Body of pancreas (tissue), 4 donors: ENCODE measurements at regions not wholly inside any gene's neighbourhood (a gene's known extent, or its start where the extent isn't known, plus 50 kb on each side); places are given as distances from the start of the nearest gene placed in this dataset.

Experiments used
- ATAC-seq: fragments of 150-250 bp; one replicate; pipeline ENCODE4 v1.9.1; 2016
- DNase-seq, 4 donors: peaks; one replicate each; pipeline ENCODE4 v3.0.0-alpha.2; 2019
- H3K27ac ChIP-seq, 4 donors: fragments of 200-600 bp; sonication (generic); 1 replicate in 3 of 4; 2 replicates in 1 of 4; pipeline versions ENCODE4 v1.5.1 to v1.6.1; 2016 to 2019; ENCODE audit warnings: mild to moderate bottlenecking in 1 of 4, mixed read lengths in 1 of 4, moderate library complexity in 1 of 4
- H3K27me3 ChIP-seq, 2 donors: fragments of 200-600 bp; sonication (generic); one replicate each; pipeline ENCODE4 v1.6.0; 2016; ENCODE audit warnings: mild to moderate bottlenecking in 1 of 2
- H3K36me3 ChIP-seq, 2 donors: fragments of 200-600 bp; sonication (generic); replicated peaks in 1 of 2; 2 replicates each; pipeline ENCODE4 v1.5.1; 2016; ENCODE audit warnings: low read depth in 2 of 2; ENCODE audit not compliant: insufficient read depth in 1 of 2
- H3K4me1 ChIP-seq: fragments of 200-600 bp; sonication (generic); one replicate; pipeline ENCODE4 v1.6.0; 2016
- H3K4me3 ChIP-seq, 2 donors: fragments of 200-600 bp; sonication (generic); 1 replicate in 1 of 2; 2 replicates in 1 of 2; pipeline ENCODE4 v1.5.1; 2016 to 2019
- H3K9me3 ChIP-seq, 3 donors: fragments of 200-600 bp; sonication (generic); 1 replicate in 2 of 3; 2 replicates in 1 of 3; pipeline ENCODE4 v1.5.1; 2016
- CTCF ChIP-seq, 7 experiments: fragments of 450-650 bp in 4 of 7; fragments of 200-600 bp in 3 of 7; sonication (generic) in 3 of 7; IDR thresholded peaks; one replicate each; pipeline ENCODE4 v1.5.1; 2016 to 2019; ENCODE audit warnings: antibody characterized with exemption in 7 of 7
- POLR2A ChIP-seq, 3 donors: fragments of 450-650 bp; IDR thresholded peaks; one replicate each; pipeline ENCODE4 v1.6.1; 2016; ENCODE audit warnings: antibody characterized with exemption in 3 of 3, mild to moderate bottlenecking in 2 of 3
- WGBS, 2 donors: methylation state at CpG; one replicate each; pipeline ENCODE4 v1.1.5; 2017; 5-methylcytosine and 5-hydroxymethylcytosine counted together
- intact Hi-C: fragments of 100-400 bp; cut with DNase I; formaldehyde crosslinking; loops from one replicate; pipeline ENCODE4 v1.15.1; 2023

- no peak overlapping the region for H3K27ac ChIP-seq
- 48 to 61% methylated on average over 4 of the region's 4 CpGs for WGBS, 2 donors
- no peaks in the 10 kb centered on the region for H3K9me3 ChIP-seq
- no peak for DNase-seq
- H3K27me3 ChIP-seq: no peaks in the 10 kb centered on the region
- TF ChIP-seq POLR2A (IDR thresholded peaks at IDR 0.05) (no peak), CTCF (IDR thresholded peaks at IDR 0.05) (no peak)
- intact Hi-C loops: no loop called here
- no peaks in the 10 kb centered on the region for H3K4me1 ChIP-seq
- no peak for ATAC-seq
- H3K4me3 ChIP-seq: no peak overlapping the region
- H3K36me3 ChIP-seq: no peaks in the 10 kb centered on the region
Measured at GRCh38 chr10:10493833-10494232, 523.8 kb upstream of the CELF2 start.

- no peak for ATAC-seq
- no peak for DNase-seq
- Histone ChIP-seq H3K27ac (no peak overlapping the region), H3K36me3 (no peaks in the 10 kb centered on the region), H3K9me3 (no peaks in the 10 kb centered on the region), H3K4me3 (no peak overlapping the region), H3K27me3 (no peaks in the 10 kb centered on the region), H3K4me1 (no peaks in the 10 kb centered on the region)
- TF ChIP-seq CTCF (IDR thresholded peaks at IDR 0.05): no peak
- no peak for TF ChIP-seq POLR2A (IDR thresholded peaks at IDR 0.05)
- 74 to 92% methylated on average over 3 of the region's 3 CpGs for WGBS, 2 donors
- intact Hi-C loops: no loop called here
Measured at GRCh38 chr10:10497245-10497644, 520.4 kb upstream of the CELF2 start.

GRCh38 chr10:10498781-10499180 lies 518.9 kb upstream of the CELF2 start:
- H3K36me3 ChIP-seq: no peaks in the 10 kb centered on the region
- no peaks in the 10 kb centered on the region for H3K27me3 ChIP-seq
- H3K4me3 ChIP-seq: no peak overlapping the region
- TF ChIP-seq CTCF (IDR thresholded peaks at IDR 0.05): no peak
- TF ChIP-seq POLR2A (IDR thresholded peaks at IDR 0.05): no peak
- H3K4me1 ChIP-seq: no peaks in the 10 kb centered on the region
- WGBS, 2 donors: 88 to 90% methylated on average over 3 of the region's 3 CpGs
- ATAC-seq (no peak), DNase-seq (no peak)
- H3K27ac ChIP-seq: no peak overlapping the region
- no peaks in the 10 kb centered on the region for H3K9me3 ChIP-seq
- intact Hi-C loops: no loop called here

GRCh38 chr10:10499839-10500238 lies 517.8 kb upstream of the CELF2 start:
- H3K27ac ChIP-seq: no peak overlapping the region
- TF ChIP-seq CTCF (IDR thresholded peaks at IDR 0.05): no peak
- TF ChIP-seq POLR2A (IDR thresholded peaks at IDR 0.05): no peak
- H3K9me3 ChIP-seq: no peaks in the 10 kb centered on the region
- no peaks in the 10 kb centered on the region for H3K36me3 ChIP-seq
- no peak overlapping the region for H3K4me3 ChIP-seq
- DNase-seq (no peak), ATAC-seq (no peak)
- 64 to 68% methylated on average over 2 of the region's 2 CpGs for WGBS, 2 donors
- no peaks in the 10 kb centered on the region for H3K4me1 ChIP-seq
- intact Hi-C loops: no loop called here
- no peaks in the 10 kb centered on the region for H3K27me3 ChIP-seq

GRCh38 chr10:10500937-10501336 lies 516.7 kb upstream of the CELF2 start:
- TF ChIP-seq POLR2A (IDR thresholded peaks at IDR 0.05) (no peak), CTCF (IDR thresholded peaks at IDR 0.05) (no peak)
- DNase-seq (no peak), ATAC-seq (no peak)
- H3K27me3 ChIP-seq: no peaks in the 10 kb centered on the region
- H3K4me3 ChIP-seq: no peak overlapping the region
- WGBS, 2 donors: 62 to 72% methylated on average over 2 of the region's 2 CpGs
- no peaks in the 10 kb centered on the region for H3K36me3 ChIP-seq
- H3K27ac ChIP-seq: no peak overlapping the region
- intact Hi-C loops: no loop called here
- H3K4me1 ChIP-seq: no peaks in the 10 kb centered on the region
- no peaks in the 10 kb centered on the region for H3K9me3 ChIP-seq
